LNCAP (cell line): ENCODE measurements at regions not wholly inside any gene's neighbourhood (a gene's known extent, or its start where the extent isn't known, plus 50 kb on each side); places are given as distances from the start of the nearest gene placed in this dataset.

ENCODE experiments used
- CTCF ChIP-seq: fragments of 450-650 bp; IDR thresholded peaks from 2 replicates; pipeline ENCODE4 v1.5.1; 2017; ENCODE audit warnings: mild to moderate bottlenecking

GRCh38 chr13:59354665-59355369 is 808.9 kb downstream of the DIAPH3 start:
- no peak for TF ChIP-seq CTCF

- TF ChIP-seq CTCF = no peak
Observed at GRCh38 chr13:59356607-59357006, 807.1 kb downstream of the DIAPH3 start.

- no peak for TF ChIP-seq CTCF
Observed at GRCh38 chr13:59358014-59358413, 805.7 kb downstream of the DIAPH3 start.

GRCh38 chr13:59360108-59360507 is 803.6 kb downstream of the DIAPH3 start:
- TF ChIP-seq CTCF = no peak

- no peak for TF ChIP-seq CTCF
Observed at GRCh38 chr13:59360916-59361315, 802.8 kb downstream of the DIAPH3 start.

- TF ChIP-seq CTCF = no peak
Observed at GRCh38 chr13:59363313-59363712, 800.4 kb downstream of the DIAPH3 start.

GRCh38 chr13:59363947-59364346 is 799.8 kb downstream of the DIAPH3 start:
- no peak for TF ChIP-seq CTCF

- TF ChIP-seq CTCF = no peak
Observed at GRCh38 chr13:59364641-59365085, 799.1 kb downstream of the DIAPH3 start.
